BJ (cell line): ENCODE measurements at regions not wholly inside any gene's neighbourhood (a gene's known extent, or its start where the extent isn't known, plus 50 kb on each side); places are given as distances from the start of the nearest gene placed in this dataset.

Experiments
- CTCF ChIA-PET: fragments of 350-600 bp; formaldehyde crosslinking; extraction: SDS; loops from one replicate; lab custom pipeline; 2021; ENCODE audit warnings: antibody characterized with exemption, inconsistent platforms; lab: Yijun Ruan, JAX
- POLR2A ChIA-PET: fragments of 300-600 bp; sonication (Branson Sonifier 250); formaldehyde crosslinking; extraction: SDS; loops from one replicate; lab custom pipeline; 2021; ENCODE audit warnings: antibody characterized with exemption; lab: Charles Lee
- DNase-seq: peaks from one replicate; pipeline ENCODE4 v3.0.0-alpha.2; 2011; ENCODE audit warnings: low read depth
- H3K27me3 ChIP-seq: 2 replicates; pipeline ENCODE4 v1.6.0; 2011; ENCODE audit warnings: low read length; ENCODE audit not compliant: control insufficient read depth, insufficient read depth
- H3K36me3 ChIP-seq: 2 replicates; pipeline ENCODE4 v1.5.1; 2011; ENCODE audit warnings: low read length; ENCODE audit not compliant: control insufficient read depth, insufficient read depth
- H3K4me3 ChIP-seq: 2 replicates; pipeline ENCODE4 v1.5.1; 2011; ENCODE audit warnings: low read depth, mild to moderate bottlenecking, control low read depth, low read length
- TF ChIP-seq, protein P1 (sequence below): IDR thresholded peaks from 2 replicates; pipeline ENCODE4 v1.5.1; 2011; ENCODE audit warnings: low read depth, mild to moderate bottlenecking, control low read depth, inconsistent platforms, low read length, moderate library complexity; ENCODE audit not compliant: insufficient read depth

GRCh38 chr17:72578817-72579470, 458.1 kb downstream of the SOX9 start:
- TF ChIP-seq, protein P1, sequence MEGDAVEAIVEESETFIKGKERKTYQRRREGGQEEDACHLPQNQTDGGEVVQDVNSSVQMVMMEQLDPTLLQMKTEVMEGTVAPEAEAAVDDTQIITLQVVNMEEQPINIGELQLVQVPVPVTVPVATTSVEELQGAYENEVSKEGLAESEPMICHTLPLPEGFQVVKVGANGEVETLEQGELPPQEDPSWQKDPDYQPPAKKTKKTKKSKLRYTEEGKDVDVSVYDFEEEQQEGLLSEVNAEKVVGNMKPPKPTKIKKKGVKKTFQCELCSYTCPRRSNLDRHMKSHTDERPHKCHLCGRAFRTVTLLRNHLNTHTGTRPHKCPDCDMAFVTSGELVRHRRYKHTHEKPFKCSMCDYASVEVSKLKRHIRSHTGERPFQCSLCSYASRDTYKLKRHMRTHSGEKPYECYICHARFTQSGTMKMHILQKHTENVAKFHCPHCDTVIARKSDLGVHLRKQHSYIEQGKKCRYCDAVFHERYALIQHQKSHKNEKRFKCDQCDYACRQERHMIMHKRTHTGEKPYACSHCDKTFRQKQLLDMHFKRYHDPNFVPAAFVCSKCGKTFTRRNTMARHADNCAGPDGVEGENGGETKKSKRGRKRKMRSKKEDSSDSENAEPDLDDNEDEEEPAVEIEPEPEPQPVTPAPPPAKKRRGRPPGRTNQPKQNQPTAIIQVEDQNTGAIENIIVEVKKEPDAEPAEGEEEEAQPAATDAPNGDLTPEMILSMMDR: no peak
- ChIA-PET POLR2A (no interaction called here), CTCF (interaction anchor here (0.6 to 1.6 kb wide), 4 partner anchors 7 to 149 kb away, joined by 3 to 6 read pairs (median 3); no protein-coding TSS in a partner anchor)
- Histone ChIP-seq H3K27me3 (no peaks in the 10 kb centered on the region), H3K36me3 (no peaks in the 10 kb centered on the region), H3K4me3 (no peak overlapping the region)
- DNase-seq: no peak

DNA sequence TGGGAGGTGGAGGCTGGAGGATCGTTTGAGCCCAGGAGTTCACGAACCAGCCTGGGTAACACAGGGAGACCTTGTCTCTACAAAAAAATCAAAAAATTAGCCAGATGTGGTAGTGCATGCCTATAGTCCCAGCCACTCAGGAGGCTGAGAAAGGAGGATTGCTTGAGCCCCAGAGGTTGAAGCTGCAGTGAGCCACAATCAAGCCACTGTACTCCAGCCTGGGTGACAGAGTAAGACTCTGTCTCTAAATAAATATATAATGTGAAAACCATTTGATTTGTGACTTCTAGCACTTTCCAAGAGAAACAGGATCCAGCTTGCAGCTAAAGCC, 459.1 kb downstream of the SOX9 start:
- Histone ChIP-seq H3K27me3 (no peaks in the 10 kb centered on the region), H3K4me3 (no peak overlapping the region), H3K36me3 (no peaks in the 10 kb centered on the region)
- ChIA-PET CTCF (interaction anchor here (0.9 to 2.2 kb wide), 7 partner anchors 9 to 147 kb away, joined by 3 to 14 read pairs (median 4); no protein-coding TSS in a partner anchor), POLR2A (no interaction called here)
- TF ChIP-seq, protein P1: no peak
- no peak for DNase-seq

- DNase-seq: no peak
- TF ChIP-seq, protein P1: no peak
- POLR2A ChIA-PET: no interaction called here
- CTCF ChIA-PET: interaction anchor here (0.9 to 2.2 kb wide), 7 partner anchors 8 to 147 kb away, joined by 3 to 14 read pairs (median 4); no protein-coding TSS in a partner anchor
- Histone ChIP-seq H3K27me3 (no peaks in the 10 kb centered on the region), H3K36me3 (no peaks in the 10 kb centered on the region), H3K4me3 (no peak overlapping the region)
These were observed 459.7 kb downstream of the SOX9 start for GRCh38 chr17:72580321-72581127.

- DNase-seq: no peak
- no peak overlapping the region for H3K4me3 ChIP-seq
- ChIA-PET POLR2A (no interaction called here), CTCF (interaction anchor here (0.5 to 4.4 kb wide), 8 partner anchors 13 to 140 kb away, joined by 3 to 18 read pairs (median 7); no protein-coding TSS in a partner anchor)
- H3K36me3 ChIP-seq: no peaks in the 10 kb centered on the region
- no peaks in the 10 kb centered on the region for H3K27me3 ChIP-seq
- TF ChIP-seq, protein P1: no peak
These were observed 466.3 kb downstream of the SOX9 start for GRCh38 chr17:72587156-72587555.
